ENCODE measurements at regions not wholly inside any gene's neighbourhood (a gene's known extent, or its start where the extent isn't known, plus 50 kb on each side); places are given as distances from the start of the nearest gene placed in this dataset.

DNA sequence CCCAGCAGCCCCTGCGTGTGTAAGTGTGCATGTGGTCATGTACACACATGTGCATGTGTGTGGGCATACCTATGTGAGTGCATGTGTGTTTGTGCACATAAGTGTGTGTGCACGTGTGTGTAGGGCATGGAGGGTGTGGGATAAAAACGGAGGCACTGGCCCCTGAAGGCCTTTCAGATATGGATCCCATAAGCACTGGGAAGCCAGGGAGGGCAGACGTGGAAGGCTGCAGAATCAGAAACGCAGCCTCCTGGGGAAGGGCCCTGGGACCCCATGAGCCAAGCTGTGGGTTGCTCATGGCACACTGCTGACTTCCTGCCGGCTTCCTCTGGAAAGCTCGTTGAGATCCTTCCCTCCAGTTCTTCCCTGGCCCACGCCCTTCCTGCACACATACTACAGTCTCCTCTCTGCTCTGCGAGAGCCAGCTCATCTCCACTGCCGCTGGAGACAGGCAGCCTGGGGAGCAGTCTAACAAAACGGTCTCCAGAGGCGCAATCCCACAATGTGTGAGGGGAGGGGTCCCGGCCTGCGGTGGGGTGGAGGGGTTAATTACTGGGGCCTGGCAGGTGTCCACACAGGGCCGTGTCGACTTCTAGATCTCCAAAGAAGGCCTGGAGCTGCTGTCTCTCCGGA lies 435.2 kb upstream of the B3GAT1 start:
- TF ChIP-seq POLR2A (IDR thresholded peaks at IDR 0.05; ENCODE audit: borderline replicate concordance, extremely low read depth, insufficient read depth, insufficient read length) (no peak), EZH2 (IDR thresholded peaks at IDR 0.05) (no peak), CEBPB (IDR thresholded peaks at IDR 0.05; ENCODE audit: low read depth) (no peak), POLR2AphosphoS5 (IDR thresholded peaks at IDR 0.05; ENCODE audit: low read depth, low read length) (no peak), JUND (IDR thresholded peaks at IDR 0.05) (no peak), YY1 (IDR thresholded peaks at IDR 0.05; ENCODE audit: extremely low read depth, insufficient replicate concordance, low read depth, low read length) (no peak), ZNF274 (IDR thresholded peaks at IDR 0.05; ENCODE audit: low read depth, low read length) (no peak), SP1 (IDR thresholded peaks at IDR 0.05; ENCODE audit: low read depth) (no peak), ATF3 (IDR thresholded peaks at IDR 0.05) (no peak), EGR1 (IDR thresholded peaks at IDR 0.05; ENCODE audit: low read depth) (no peak)
- TF ChIP-seq, protein P1, sequence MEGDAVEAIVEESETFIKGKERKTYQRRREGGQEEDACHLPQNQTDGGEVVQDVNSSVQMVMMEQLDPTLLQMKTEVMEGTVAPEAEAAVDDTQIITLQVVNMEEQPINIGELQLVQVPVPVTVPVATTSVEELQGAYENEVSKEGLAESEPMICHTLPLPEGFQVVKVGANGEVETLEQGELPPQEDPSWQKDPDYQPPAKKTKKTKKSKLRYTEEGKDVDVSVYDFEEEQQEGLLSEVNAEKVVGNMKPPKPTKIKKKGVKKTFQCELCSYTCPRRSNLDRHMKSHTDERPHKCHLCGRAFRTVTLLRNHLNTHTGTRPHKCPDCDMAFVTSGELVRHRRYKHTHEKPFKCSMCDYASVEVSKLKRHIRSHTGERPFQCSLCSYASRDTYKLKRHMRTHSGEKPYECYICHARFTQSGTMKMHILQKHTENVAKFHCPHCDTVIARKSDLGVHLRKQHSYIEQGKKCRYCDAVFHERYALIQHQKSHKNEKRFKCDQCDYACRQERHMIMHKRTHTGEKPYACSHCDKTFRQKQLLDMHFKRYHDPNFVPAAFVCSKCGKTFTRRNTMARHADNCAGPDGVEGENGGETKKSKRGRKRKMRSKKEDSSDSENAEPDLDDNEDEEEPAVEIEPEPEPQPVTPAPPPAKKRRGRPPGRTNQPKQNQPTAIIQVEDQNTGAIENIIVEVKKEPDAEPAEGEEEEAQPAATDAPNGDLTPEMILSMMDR (IDR thresholded peaks at IDR 0.05 in 2 of 3, conservative IDR thresholded peaks at IDR 0.05 in 1 of 3; ENCODE audit: borderline replicate concordance in 1 of 3, insufficient read depth in 1 of 3, low read depth in 2 of 3, low read length in 2 of 3) = no peak
- TF ChIP-seq, protein P2, sequence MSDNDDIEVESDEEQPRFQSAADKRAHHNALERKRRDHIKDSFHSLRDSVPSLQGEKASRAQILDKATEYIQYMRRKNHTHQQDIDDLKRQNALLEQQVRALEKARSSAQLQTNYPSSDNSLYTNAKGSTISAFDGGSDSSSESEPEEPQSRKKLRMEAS (IDR thresholded peaks at IDR 0.05) = no peak
- TF ChIP-seq, protein P3, sequence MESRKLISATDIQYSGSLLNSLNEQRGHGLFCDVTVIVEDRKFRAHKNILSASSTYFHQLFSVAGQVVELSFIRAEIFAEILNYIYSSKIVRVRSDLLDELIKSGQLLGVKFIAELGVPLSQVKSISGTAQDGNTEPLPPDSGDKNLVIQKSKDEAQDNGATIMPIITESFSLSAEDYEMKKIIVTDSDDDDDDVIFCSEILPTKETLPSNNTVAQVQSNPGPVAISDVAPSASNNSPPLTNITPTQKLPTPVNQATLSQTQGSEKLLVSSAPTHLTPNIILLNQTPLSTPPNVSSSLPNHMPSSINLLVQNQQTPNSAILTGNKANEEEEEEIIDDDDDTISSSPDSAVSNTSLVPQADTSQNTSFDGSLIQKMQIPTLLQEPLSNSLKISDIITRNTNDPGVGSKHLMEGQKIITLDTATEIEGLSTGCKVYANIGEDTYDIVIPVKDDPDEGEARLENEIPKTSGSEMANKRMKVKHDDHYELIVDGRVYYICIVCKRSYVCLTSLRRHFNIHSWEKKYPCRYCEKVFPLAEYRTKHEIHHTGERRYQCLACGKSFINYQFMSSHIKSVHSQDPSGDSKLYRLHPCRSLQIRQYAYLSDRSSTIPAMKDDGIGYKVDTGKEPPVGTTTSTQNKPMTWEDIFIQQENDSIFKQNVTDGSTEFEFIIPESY (IDR thresholded peaks at IDR 0.05; ENCODE audit: extremely low read depth, insufficient replicate concordance, low read length) = no peak

All from HCT116 (cell line).